HG03175 (cell line): ENCODE measurements at regions not wholly inside any gene's neighbourhood (a gene's known extent, or its start where the extent isn't known, plus 50 kb on each side); places are given as distances from the start of the nearest gene placed in this dataset.

ENCODE experiments used
- ATAC-seq: cut with Tn5 transposase; IDR thresholded peaks from one replicate; pipeline ENCODE4 v1.9.1; 2021; ENCODE audit warnings: mild to moderate bottlenecking, moderate library complexity; ENCODE audit not compliant: unreplicated experiment

DNA sequence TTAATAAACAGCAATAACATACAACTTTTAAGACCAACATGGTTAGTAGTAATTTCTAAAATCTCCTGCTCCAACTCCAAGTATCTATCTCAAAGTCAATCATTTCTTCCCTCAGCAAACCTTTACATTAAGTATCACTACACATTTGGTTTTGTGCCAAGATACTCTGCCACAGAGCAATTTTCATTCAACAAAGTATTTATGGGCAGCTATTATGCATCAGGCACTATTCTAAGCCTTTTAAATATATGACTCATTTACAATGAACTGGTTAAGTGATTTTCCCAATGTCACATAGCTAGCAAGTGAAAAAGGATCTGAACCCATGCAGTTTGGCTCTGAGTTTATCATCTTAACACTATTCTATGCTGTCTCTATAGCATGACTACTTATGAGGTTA, 264.3 kb downstream of the NOL4 start:
- ATAC-seq = no peak

DNA sequence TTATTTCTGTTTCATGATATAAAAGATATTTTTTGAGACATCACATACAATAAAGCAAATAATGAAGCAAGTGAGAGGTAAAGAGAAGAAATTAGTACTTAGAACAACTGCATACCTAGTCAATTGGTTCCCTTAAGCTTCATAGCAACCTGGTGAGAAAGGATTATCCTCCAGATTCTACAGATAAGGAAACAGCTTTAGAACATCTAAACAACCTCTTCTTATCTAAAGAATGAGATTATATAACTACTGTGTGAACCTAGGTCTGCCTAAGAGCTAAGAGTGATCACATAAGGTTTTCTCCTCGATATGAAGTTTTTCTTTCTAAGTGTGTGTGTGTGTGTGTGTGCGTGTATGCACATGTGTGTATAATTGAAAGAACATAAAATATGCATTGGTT, 265.1 kb downstream of the NOL4 start:
- ATAC-seq = no peak

DNA sequence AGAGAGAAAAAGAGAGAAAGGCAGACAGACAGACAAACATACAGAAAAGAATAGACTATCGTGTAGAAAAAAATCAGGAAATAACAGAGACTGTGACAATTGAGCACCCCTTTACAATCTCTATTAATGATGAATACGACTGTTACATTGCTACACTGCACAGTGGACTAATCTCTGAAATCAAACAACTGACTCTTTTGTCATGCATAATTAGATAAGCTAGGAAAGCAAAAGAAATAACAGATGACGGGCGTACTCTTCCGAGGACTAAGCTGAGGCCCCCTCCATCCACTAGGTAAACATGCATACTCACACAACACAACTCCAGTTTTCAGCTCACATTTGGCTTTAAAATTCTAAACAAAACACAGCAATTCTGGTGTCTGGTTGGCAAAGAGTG, 267.0 kb downstream of the NOL4 start:
- ATAC-seq = no peak

DNA sequence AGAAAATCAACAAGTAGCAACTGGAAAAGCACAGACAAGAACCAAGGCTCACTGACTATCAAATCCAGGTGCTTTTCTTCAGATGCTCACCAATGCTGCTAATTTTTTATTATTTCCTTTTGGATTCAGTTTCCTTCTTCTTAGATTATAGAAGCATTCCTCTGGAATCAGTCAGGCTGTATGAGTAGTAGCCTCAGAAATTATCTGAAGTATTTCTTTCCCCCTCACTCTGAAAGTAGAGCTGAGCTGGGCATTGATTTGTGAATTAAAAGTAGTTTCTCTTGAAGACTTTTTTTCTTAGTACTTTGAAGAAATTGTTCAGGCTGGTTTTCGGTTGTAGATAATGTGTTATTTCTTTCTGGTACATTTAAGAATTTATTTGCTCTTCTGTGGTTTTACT, 273.7 kb downstream of the NOL4 start:
- ATAC-seq = no peak

DNA sequence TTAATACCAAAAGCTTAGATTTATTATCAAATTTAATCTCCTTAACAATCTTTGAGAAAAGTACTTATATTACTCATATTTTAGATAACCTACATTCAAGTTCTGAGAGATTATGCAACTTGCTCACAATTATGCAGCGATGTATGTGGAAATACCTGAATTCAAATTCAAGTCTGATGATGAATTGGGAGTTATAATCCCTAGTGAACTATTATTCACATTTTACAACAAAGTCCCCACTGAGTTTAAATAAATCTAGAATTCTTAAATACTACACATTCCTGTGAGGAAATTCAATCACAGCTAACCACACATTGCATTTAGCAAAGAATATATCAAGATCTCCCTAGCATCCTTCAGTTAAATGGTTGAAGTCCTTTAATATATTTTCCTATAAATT, 278.4 kb downstream of the NOL4 start:
- no peak for ATAC-seq

DNA sequence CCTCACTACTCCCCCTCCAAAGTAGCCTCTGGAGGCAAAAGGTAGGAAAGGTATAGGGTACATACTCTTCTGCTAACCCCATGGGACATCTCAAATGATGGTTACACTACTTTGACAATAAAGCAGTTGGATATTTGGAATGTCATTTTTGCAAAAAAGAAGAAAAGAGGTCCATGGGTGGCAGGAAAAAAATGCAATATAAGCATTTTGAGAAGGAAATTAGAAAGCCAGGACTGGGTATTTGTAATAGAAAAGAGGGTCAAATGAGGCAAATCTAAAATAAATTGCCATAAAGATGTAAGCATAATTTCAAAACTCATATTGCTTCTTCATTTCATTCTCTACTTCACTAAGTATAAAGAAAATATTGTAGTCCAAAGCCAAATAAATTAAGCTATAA, 280.2 kb downstream of the NOL4 start:
- no peak for ATAC-seq

DNA sequence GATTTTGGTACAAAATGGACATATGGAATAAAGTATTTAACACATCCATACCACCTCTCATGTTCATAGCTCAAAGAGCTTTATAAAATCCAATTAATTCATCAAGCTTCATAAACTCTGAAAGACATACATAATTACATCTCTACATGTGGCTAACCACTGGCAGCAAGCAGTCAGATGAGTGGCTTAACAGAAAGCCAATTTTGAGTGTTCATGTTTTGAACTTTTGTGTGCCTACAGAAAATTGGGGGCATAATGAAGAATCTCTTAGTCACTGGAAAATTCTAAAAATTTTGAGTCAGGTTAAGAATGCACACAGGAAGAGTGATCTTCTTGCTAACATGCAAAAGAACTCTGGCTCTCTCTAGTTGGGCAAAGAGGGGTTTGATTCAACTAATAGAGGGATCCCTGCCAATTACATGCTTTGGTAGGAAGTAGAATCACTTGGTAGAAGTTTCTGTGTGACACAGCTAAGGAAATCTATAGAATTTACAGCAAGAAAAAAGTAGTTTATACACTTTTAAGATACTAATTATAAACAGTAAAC, 287.4 kb downstream of the NOL4 start:
- no peak for ATAC-seq

DNA sequence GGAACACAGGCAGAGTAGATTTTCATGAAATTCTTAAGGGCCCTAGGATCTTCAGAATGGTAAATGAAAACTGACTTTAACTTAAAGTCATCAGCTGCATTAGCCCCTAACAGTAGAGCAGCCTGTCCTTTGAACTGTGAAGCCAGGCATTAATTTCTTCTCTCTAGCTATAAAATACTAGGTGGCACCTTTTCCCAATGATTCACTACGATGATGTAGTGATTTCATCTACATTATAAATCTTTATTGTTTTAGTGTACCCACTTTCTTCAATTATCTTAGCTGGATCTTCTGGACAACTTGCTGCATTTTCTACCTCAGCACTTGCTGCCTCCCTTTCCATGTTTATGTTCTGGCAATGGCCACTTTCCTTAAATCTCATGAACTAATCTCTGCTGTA, 290.5 kb downstream of the NOL4 start:
- ATAC-seq = no peak

DNA sequence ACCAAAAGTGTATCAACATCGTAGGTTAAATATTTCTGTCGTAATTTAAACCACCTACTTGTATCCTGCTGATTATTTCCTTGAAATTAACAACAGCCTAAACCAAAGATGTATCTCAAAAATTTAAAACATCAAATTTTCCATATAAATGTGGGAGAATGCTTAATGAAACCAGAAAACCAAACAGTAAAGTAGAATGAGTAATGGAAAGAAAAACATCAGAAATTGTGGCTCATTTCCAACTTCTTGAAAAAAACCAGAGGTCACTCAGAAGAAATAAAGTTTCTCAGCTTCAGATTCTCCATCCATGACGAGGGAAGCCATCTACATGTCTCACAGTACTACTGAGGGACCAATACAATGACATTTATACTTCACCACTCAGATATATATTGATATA, 296.5 kb downstream of the NOL4 start:
- ATAC-seq = no peak

DNA sequence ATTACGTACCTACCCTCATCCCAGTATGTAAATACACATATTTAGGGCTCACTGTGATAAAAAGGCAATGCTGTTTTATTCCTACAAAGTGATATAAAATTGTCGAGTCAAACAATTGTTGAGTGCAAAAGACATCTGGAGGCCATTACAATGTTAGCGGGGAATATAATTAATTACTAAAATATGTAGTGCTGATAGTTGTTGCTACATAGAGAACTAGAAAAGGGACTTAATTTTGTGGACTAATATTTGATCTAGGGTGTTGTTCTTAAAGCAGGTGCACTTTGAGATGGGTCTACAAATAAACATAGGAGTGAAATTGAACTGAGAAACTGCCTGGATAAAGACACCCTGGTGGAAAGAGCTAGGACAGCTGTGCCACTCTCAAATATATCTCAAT, 300.1 kb downstream of the NOL4 start:
- ATAC-seq = no peak

DNA sequence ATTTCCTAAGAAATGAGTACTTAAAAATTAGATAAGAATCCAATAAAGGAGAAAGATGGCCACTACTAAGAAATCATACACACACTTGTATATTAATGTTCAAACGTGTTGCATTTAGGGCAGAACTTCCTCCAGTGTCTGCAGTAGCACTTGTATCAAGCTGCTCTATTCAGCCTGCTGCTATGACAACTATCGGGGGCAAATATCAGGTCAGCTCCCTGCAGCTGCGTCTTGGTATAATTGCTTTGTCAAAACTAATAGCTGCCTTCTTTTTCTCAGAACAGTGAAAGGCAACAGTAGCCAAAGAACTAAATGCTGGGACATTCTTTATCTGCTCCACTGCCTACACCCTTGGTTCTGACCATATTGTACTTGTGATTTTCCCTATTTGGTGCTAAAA, 300.7 kb downstream of the NOL4 start:
- ATAC-seq = no peak

DNA sequence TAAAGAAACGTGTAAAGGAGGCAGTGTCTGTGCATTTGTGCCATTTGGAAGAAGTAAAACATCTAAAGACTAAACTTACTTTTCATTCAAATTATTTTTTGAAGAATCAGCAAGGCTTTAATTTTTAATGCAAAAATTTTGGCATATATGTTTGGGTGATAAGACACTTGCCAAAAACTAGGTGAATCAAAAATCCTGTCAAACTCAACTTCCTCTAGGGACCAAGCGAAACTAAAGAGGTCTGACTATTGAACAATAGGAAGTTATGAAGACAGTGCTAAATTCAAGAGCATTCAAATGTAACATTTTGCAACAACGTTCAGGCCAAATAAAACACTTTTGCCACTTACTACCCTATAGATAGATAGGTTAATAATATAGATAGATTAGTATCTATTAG, 306.1 kb downstream of the NOL4 start:
- no peak for ATAC-seq

DNA sequence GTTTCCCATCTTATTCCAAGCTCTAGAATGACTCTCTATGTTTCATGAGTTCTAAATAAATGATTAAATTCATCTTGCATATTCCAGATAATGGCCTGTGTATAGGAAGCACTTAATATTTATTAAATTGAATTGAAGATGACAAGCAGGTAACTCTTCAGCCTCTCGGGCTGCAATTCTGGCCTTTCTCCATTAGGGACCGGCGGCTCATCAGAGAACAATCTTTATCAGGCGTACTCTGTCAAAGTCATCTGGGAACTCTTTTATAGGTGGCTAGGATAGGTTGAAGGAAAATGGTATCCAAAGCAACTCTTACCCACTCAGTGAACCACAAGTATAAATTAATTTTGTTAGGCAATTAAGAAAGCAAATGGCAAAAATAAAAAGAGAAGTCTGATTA, 308.5 kb downstream of the NOL4 start:
- no peak for ATAC-seq

DNA sequence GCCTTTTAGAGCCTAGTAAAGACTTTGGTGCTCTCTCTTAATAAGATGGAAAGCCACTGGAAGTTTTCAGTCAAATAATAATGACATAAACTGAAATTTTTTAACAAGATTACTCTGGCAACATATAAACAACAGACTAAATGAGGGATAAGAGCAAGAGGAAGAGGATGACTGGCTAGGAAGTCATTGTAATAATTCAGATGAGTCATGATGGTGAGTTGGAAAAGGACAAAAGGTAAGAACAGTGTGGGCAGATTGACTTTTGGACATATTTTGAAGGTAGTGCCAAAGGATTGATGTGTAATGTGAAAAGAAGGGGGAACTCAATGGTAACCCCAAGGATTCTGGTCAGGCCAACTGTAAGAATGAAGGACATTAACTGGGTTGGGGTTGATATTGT, 310.3 kb downstream of the NOL4 start:
- no peak for ATAC-seq

DNA sequence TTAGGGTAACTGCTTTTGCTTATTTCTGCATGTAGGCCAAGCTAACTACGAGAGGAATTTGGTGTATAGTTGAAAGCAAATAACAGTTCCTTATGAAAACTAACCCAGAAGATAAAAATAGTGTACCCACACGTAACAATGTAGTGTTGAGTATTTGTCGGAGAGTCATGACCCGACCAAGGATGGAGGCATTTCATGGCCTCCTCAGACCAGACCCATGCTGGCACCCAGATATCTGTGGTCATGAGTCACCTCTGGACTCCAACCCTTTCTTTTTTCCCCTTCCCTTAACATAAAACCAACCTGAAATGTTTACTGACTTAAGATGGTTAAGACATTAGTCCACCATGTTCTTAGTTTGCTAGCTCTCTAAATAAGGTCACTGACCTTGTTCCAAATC, 318.7 kb downstream of the NOL4 start:
- ATAC-seq = no peak

DNA sequence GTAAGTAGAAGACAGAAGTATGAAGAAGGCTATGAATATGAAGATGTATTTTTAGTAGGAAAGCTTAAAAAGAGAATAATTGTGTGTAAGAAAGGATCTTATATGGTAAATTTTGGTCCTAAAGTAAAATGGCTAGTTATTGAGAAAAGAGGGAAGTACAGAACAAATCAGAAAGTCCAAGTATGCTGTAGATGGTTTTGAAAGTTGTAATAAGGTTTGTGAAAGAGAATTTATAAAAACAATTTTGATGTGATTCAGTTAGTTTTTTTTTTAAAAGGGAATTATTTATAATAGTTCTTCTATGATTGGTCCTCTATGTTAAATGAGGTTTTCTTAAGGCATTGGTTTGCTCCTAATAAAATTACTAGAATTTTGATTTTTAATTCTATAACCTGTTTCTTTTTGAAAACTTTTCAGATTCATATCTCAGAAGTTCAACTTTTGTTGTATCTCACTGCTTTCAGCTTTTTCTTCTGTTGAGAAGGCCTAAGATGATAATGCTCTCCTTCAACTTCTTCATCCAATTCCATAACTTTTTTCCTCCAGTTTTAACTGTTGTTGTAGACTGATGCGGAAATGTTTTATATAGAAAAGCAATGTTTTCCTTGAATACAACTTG, 322.7 kb downstream of the NOL4 start:
- no peak for ATAC-seq

DNA sequence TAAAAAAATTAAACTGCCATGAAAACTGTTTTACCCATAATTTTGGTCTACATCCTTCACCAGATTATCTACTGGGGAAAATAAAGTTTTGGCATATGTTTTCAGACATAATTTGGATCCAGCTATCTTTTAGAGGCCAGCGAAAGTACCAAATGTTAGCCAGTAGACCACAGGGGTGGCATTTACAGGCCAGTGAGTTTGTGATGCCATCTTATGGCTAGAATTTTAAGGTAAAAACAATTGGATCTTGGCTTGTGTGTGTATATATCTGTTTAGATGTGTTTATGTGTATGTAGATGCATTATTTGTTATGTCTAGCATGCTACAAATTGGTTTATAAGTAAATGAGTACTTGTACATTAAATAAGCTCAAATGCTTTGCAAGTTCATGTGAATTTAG, 322.6 kb downstream of the ASXL3 start:
- ATAC-seq = no peak

DNA sequence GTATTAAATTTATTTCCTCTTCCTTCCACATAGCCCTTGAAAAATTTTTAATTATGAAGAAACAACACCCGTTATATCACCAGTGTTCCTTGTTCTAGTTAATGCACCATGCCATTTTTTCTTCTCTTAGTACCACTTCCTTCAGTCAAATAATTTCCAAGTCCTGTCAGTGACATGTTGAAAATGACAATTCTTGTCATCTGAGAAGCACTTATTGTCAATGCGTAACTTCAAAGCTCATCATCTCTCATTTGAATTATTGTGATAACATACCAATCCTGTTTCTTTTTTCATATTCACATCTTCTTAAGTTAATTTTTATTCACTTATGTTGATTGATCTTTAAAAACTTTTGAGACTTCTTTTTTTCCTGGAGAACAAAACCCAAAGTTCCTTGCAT, 320.4 kb downstream of the ASXL3 start:
- ATAC-seq = no peak

DNA sequence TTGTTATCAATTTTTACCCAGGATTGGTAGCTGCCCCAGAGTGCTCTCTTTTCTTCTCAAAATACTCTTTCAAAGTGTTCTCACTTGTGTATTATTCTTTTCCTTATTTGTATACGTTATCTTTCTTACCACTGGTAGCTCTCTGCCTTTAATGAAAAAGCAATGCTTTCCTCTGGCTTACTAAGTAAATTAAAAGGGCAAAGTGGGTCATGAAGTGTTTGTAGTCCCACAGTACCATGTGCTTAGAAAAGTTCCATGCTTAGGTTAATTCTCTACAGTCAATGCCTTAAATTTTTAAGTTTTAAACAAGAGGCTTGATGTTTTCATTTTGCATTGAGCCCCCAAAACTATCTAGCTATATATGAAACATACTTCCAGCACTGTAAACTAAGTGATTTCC, 300.2 kb downstream of the ASXL3 start:
- ATAC-seq = no peak

DNA sequence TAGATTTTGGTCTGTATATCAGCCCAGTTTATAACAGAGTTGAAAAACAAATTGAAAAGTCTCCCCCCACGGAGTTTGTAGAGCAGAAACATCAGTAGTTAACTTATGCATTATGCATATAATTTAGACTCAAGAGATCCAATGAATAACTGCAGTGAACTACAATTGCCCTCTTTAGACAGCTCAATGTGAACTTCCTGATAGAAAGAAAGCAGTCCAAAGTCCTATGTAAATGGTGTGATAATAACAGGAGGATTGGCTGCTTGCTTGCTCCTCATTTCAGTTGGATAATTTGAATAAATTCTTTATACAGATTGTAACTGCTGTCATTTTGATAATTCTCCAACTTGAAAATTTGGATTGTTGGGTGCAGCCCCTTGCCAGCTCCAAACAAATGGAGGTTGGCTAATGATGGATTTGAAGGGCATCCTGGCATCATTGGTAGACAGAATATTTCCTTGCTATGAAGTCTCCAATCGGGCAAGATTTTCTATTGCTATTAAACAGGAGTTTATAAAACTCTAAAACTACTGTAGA, 297.1 kb downstream of the ASXL3 start:
- ATAC-seq = no peak

DNA sequence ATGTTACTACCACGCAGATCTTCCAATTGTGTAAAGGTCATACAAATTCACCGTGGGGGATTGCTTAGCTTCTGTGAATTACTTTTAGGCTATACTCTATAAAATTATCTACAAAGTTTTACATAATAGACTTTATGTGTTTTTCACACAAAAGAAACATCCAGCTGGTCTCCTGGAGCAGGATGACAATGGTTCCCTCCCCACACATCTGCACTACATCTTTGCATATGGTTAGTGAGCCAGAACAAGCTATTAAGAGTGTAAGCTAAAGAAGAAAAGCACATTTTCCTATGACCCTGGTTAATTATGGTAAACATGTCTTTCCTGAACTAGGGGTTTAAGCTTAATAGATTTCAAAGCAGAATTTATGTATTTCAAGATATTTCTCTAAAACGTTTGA, 295.1 kb downstream of the ASXL3 start:
- no peak for ATAC-seq

DNA sequence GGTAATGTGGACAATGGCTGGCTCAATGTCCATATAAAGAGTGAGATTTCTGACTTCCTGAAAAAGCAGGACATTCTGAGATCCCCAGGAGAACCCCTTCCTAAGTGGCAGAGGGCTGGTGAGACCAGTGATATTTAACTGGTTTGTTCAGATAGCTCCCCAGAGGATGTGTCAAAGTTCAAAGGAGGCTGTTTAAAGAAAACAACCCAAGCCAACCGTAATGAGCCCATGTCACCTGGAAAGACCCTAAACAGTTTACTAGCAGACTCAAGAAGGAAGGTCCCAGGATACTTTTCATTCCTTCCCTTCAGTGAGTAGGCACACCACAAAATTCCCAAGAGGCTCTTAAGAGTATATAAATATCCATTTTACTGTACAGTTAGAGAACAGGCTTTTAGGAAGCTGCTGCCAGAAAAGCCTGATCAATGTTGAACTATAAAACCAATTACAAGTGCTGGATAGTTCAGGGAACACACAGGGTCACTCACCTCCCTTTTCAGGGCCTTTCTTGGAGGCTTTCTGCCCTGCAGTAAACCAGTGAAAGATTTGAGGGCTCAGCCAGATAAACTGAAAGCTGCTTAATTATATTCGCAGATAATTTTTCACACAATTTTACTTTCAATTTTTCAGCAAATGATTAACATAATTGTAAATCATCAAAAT, 293.5 kb downstream of the ASXL3 start:
- ATAC-seq = no peak

DNA sequence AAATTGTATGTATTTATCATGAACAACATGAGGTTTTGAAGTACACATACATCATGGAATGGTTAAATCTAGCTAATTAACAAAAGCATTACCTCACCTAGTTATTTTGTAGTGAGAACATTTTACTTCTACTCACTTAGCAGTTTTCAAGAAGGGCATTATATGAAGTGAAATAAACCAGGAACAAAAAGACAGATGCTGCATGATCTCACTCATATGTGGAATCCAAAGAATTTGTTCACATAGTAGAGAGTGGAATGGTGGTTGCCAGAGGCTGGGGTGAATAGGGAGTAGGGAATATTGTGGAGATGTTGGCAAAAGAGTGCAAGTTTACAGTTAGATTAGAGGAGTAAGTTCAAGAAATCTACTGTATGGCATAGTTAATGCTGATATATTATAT, 292.0 kb downstream of the ASXL3 start:
- ATAC-seq = no peak
